K562 (cell line): ENCODE measurements at regions not wholly inside any gene's neighbourhood (a gene's known extent, or its start where the extent isn't known, plus 50 kb on each side); places are given as distances from the start of the nearest gene placed in this dataset.

Experiments
- ARNT ChIP-seq, 2 experiments: fragments of 450-650 bp; IDR thresholded peaks; 2 replicates each; pipeline ENCODE4 v1.6.1; 2016; ENCODE audit warnings: mild to moderate bottlenecking in 1 of 2
- ATF1 ChIP-seq, 2 experiments: fragments of 450-650 bp in 1 of 2; IDR thresholded peaks; 2 replicates each; pipeline ENCODE4 v1.6.1; 2016; ENCODE audit warnings: missing compliant biosample characterization in 1 of 2, missing genetic modification characterization in 1 of 2
- BRD9 ChIP-seq: fragments of 450-650 bp; IDR thresholded peaks from 2 replicates; pipeline ENCODE4 v1.6.1; 2018; ENCODE audit warnings: low read depth; ENCODE audit not compliant: partially characterized antibody
- HIVEP1 ChIP-seq: fragments of 250-450 bp; sonication (Bioruptor Pico); IDR thresholded peaks from 2 replicates; pipeline ENCODE4 v1.4.0; 2020; ENCODE audit warnings: mild to moderate bottlenecking
- L3MBTL2 ChIP-seq: fragments of 450-650 bp; IDR thresholded peaks from 2 replicates; pipeline ENCODE4 v1.6.1; 2016; ENCODE audit warnings: mild to moderate bottlenecking, moderate library complexity
- MCM5 ChIP-seq: fragments of 450-650 bp; IDR thresholded peaks from 2 replicates; pipeline ENCODE4 v1.6.1; 2016; ENCODE audit warnings: low read depth
- MEF2D ChIP-seq: conservative IDR thresholded peaks from 2 replicates; pipeline ENCODE4 v1.6.1; 2016; ENCODE audit warnings: low read depth, missing genetic modification characterization, missing compliant biosample characterization
- PRDM10 ChIP-seq: fragments of 450-650 bp; IDR thresholded peaks from 2 replicates; pipeline ENCODE4 v1.6.1; 2018; ENCODE audit not compliant: partially characterized antibody
- PURB ChIP-seq: sonication (generic); formaldehyde crosslinking; IDR thresholded peaks from 2 replicates; pipeline ENCODE4 v1.9.0; 2021; ENCODE audit warnings: low read depth, mild to moderate bottlenecking, missing genetic modification reagents
- REST ChIP-seq, 2 experiments: fragments of 450-650 bp; formaldehyde crosslinking in 1 of 2; IDR thresholded peaks; 2 replicates each; pipeline versions ENCODE4 v1.4.0 to v1.6.1; 2014 to 2020; ENCODE audit warnings: mild to moderate bottlenecking in 2 of 2, borderline replicate concordance in 1 of 2, low read depth in 1 of 2
- SLC30A9 ChIP-seq: fragments of 250-450 bp; sonication (Bioruptor Pico); IDR thresholded peaks from 2 replicates; pipeline ENCODE4 v1.8.0; 2022; ENCODE audit warnings: mild to moderate bottlenecking, moderate library complexity
- STAT5A ChIP-seq: IDR thresholded peaks from 2 replicates; pipeline ENCODE4 v1.6.1; 2012; ENCODE audit warnings: low read length, inconsistent platforms, borderline replicate concordance
- TAF1 ChIP-seq: IDR thresholded peaks from 2 replicates; pipeline ENCODE4 v1.6.1; 2011; ENCODE audit warnings: mild to moderate bottlenecking, low read length, moderate library complexity; ENCODE audit not compliant: insufficient read depth, control insufficient read depth, severe bottlenecking; ENCODE audit errors: extremely low read depth
- ZNF174 ChIP-seq: fragments of 250-450 bp; sonication (Bioruptor Pico); IDR thresholded peaks from 2 replicates; pipeline ENCODE4 v1.4.0; 2020; ENCODE audit warnings: mild to moderate bottlenecking
- ZNF449 ChIP-seq: fragments of 250-450 bp; sonication (Bioruptor Pico); IDR thresholded peaks from 2 replicates; pipeline ENCODE4 v1.8.0; 2022; ENCODE audit warnings: moderate library complexity, mild to moderate bottlenecking, inconsistent platforms
- ZNF696 ChIP-seq: fragments of 250-450 bp; sonication (Bioruptor Pico); conservative IDR thresholded peaks from 2 replicates; pipeline ENCODE4 v1.4.0; 2020; ENCODE audit warnings: mild to moderate bottlenecking, moderate library complexity

GRCh38 chr2:61763605-61764034 lies 90.2 kb downstream of the FAM161A start (continued):
- TF ChIP-seq PURB = no peak
- no peak for TF ChIP-seq ZNF449 (CRISPR knock-in tag)
- no peak for TF ChIP-seq MCM5
- TF ChIP-seq ZNF174 (CRISPR knock-in tag) = no peak
- no peak for TF ChIP-seq MEF2D (tag)
- TF ChIP-seq ARNT (IDR thresholded peaks at IDR 0.05) = 0 out of 4 replicates have a peak, but pooled peaks of 1 of the 2 experiments have one; percentile 16
- TF ChIP-seq ATF1 (CRISPR knock-in tag; IDR thresholded peaks at IDR 0.05) = no peak; the same call in 1 of the 2 replicates
- no peak for TF ChIP-seq ATF1 (tag; IDR thresholded peaks at IDR 0.05)
- TF ChIP-seq HIVEP1 (CRISPR knock-in tag) = no peak
- peak; percentile 57 for TF ChIP-seq TAF1
- no peak for TF ChIP-seq ZNF696 (CRISPR knock-in tag)
- no peak for TF ChIP-seq SLC30A9 (CRISPR knock-in tag)
- peak; percentile 78 for TF ChIP-seq L3MBTL2
- no peak for TF ChIP-seq STAT5A
- TF ChIP-seq BRD9 = peak; percentile 75
- 0 out of 2 replicates have a peak, but pooled peaks have one; percentile 24 for TF ChIP-seq REST (IDR thresholded peaks at IDR 0.05; ENCODE audit: borderline replicate concordance)
- no peak for TF ChIP-seq REST (CRISPR knock-in tag; IDR thresholded peaks at IDR 0.05; ENCODE audit: low read depth)
- TF ChIP-seq PRDM10 = no peak
